HL-60 (cell line): ENCODE measurements at regions not wholly inside any gene's neighbourhood (a gene's known extent, or its start where the extent isn't known, plus 50 kb on each side); places are given as distances from the start of the nearest gene placed in this dataset.

Experiments
- CTCF ChIP-seq: IDR thresholded peaks from one replicate; pipeline ENCODE4 v1.5.1; 2011; ENCODE audit warnings: low read length, control low read depth, inconsistent platforms; ENCODE audit not compliant: insufficient read depth
- POLR2AphosphoS5 ChIP-seq: IDR thresholded peaks from 2 replicates; pipeline ENCODE4 v1.6.1; 2012; ENCODE audit warnings: low read depth
- REST ChIP-seq: IDR thresholded peaks from 2 replicates; pipeline ENCODE4 v1.6.1; 2012; ENCODE audit warnings: low read depth; ENCODE audit not compliant: insufficient replicate concordance
- SPI1 ChIP-seq: IDR thresholded peaks from 2 replicates; pipeline ENCODE4 v1.6.1; 2012; ENCODE audit warnings: low read depth, mild to moderate bottlenecking, borderline replicate concordance

GRCh38 chr20:56893226-56893917 lies 264.3 kb downstream of the TFAP2C start:
- TF ChIP-seq CTCF (no peak), POLR2AphosphoS5 (no peak), SPI1 (no peak), REST (no peak)
